ENCODE measurements at regions not wholly inside any gene's neighbourhood (a gene's known extent, or its start where the extent isn't known, plus 50 kb on each side); places are given as distances from the start of the nearest gene placed in this dataset.

GRCh38 chr6:10303608-10304506 is 111.0 kb downstream of the TFAP2A start:
- DNase-seq = no peak

DNA sequence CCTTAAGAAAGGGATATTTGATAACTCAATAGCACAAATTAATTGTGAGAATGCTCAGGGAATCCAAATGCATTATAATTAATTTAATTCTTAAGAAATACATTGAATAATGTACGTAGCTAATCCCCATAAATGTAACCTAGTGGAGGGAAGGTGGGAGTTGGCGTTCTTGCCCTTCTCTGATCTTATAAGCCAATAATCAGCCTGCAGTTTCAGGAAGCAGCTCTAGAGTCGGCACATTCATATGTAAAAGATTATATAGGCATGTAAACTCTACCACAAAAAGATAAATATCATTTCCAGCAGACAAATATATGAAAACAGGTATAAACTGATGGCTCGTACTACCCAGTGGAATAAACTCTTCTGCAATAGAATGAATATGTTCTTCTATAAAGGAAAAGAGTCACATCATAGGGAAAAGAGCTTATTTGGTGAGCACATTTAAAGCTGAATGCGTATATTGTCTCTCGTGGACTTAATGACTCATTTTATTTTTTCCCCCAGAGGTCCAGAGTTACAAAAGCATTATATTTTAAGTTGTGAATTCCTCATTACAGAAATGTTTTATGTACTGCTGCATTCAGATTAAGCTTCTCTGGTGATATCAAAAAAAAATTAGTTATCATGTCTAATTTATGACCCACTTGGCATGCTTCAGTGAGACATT is 112.2 kb downstream of the TFAP2A start:
- no peak for DNase-seq

GRCh38 chr6:10300071-10300470 is 114.8 kb downstream of the TFAP2A start:
- DNase-seq = no peak

DNA sequence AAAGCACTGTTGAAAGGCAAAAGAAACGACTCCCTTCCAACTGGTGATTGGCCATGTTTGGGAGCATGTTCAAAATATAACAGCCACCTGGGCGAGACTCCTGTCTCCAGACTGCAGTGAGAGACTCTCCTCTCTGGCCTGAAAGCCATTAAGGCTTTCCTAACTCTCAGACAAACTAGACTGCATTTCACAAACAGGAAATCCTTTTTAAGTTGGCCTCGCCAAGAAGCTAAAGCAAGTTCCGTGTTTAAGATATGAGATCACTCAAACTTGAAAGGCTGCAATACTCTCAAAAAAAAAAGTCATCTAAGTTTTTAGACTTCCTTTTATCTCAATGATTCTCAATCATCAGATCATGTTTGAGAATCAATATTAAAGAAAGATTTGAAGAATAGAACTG is 117.0 kb downstream of the TFAP2A start:
- no peak for DNase-seq

DNA sequence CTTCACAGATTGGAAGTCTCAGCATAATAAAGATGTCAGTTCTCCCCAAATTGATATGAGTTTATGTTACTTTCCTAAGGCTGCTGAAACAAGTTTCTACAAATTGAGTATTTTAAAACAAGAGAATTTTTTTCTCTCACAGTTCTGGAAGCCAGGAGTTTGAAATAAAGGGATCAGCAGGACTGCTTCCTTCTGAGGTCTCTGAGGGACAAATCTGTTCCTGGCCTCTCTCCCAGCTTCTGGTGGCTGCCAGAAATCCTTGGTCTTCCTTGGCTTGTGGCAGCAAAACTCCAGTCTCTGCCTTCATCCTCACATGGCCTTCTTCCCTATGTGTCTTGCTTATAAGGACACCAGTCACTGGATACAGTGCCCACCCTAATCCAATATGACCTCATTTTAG is 136.1 kb downstream of the TFAP2A start:
- DNase-seq = no peak

- no peak for DNase-seq
Measured at GRCh38 chr6:10276660-10277287, 138.1 kb downstream of the TFAP2A start.

DNA sequence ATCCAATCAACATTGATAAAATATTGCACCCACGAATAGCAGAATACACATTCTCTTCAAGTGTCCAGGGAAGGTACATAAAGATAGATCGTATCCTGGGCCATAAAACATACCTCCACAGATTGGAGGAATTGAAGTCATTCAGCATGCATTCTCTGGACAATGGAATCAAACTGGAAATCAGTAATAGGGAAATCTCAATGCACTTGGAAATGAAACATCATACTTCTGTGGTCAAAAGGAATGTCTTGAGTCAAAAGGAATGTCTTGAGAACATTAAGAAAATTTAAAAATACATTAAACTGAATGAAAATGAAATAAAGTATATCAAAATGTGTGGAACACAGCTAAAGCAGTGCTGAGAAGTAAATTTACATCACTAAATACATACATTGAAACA is 138.8 kb downstream of the TFAP2A start:
- DNase-seq = no peak

DNA sequence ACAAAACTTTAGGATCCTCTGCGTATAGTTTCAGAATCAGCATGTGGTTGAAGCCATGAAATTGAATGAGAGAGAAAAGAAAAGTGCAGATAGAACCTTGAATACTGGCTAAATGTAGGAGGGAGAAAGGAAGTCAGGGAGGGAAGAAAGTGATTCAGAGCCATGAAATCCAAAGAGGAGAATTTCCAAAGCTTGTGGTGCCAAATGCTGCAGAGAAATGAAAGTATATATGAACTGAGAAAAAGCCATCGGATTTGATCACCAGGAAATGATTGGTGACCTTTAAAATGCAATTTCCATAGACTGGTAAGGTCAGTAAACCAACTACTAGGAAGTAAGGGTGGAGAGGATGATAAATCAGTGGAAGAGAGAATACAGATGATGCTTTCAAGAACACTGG is 142.3 kb downstream of the TFAP2A start:
- no peak for DNase-seq

GRCh38 chr6:10271982-10272381 is 142.9 kb downstream of the TFAP2A start:
- DNase-seq = no peak

DNA sequence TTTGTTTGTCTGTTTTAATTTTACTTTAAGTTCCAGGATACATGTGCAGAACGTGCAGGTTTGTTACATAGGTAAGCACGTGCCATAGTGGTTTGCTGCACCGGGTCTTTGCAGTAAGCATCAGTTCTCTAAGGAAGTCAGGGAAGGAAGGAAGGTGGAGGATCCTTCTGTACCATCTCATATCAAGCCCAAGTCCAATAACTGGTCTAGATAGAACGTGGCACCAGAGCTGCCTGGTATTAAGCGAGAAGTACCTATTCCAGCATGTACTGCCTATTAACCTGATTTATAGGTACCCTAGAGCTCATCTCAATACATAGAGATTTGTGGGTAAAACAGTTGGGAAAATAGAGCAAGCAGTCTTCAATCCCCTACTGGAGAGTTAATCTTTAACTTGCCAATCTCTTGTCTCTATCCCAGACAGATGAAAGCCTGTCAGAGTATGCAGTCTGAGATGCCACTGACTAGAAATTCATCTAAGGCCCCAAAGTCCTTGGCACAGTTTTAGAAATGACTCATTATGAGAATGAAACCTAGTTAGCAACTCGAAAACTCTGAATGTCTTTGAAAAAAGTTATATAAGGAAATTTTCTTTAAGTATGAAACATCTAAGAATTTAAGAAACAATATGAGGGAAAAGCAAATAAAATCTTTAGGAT is 144.9 kb downstream of the TFAP2A start:
- no peak for DNase-seq

GRCh38 chr6:10268611-10269310 is 146.1 kb downstream of the TFAP2A start:
- DNase-seq = no peak

DNA sequence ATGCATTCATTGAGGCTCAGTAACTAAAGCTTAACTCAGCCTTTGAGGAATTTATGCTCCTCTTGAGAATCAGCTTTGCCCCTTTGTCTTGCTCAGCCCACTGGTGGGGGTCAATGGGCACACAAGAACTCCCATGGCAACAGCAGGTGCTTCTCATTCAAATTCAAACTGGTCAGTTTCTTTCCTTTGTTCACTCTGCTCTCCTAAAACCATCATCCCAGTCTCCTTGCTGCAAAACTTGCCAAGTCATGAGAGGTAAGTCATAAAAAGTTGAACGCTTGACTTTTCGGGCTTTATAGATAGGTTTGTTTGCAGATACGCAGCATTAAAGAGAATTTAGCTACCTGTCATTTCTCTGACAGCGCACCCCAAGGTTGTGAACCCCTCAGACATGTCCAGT is 146.8 kb downstream of the TFAP2A start:
- DNase-seq = no peak

DNA sequence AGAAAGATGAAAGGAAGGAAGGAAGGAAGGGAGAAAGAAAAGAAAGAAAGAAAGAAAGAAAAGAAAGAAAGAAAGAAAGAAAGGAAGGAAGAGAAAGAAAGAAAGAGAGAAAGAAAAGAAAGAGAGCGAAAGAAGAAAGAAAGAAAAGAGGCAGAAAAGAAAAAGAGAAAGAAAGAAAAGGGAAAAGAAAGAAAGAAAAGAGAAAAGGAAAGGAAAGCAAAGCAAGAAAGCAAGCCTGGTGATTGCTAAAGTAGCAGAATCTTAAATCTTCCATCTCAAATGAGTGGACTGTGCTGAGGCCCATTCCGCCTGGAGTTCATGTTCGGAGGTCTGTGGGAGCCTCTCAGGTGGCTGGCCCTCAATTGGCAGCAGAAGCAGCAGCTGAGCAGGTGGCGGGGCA is 148.4 kb downstream of the TFAP2A start:
- DNase-seq = no peak

DNA sequence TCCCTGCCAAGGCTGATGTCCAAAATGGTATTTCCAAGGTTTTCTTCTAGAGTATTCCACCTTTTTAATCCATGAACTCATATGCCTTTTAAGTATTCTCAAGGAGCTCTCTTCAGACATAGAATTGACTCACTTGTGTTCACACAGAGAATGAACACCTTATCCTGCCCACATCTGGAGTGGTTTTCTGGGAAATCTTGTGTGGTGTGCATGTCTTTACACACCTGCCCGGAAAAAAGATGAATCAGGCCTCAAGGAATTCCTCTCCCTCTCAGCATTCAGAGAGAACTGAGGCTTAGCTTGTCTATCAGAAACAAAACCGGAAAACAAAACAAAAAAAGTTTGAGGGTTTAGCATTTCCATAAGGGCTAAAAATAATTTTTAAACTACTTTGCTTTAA is 148.8 kb downstream of the TFAP2A start:
- DNase-seq = no peak

DNA sequence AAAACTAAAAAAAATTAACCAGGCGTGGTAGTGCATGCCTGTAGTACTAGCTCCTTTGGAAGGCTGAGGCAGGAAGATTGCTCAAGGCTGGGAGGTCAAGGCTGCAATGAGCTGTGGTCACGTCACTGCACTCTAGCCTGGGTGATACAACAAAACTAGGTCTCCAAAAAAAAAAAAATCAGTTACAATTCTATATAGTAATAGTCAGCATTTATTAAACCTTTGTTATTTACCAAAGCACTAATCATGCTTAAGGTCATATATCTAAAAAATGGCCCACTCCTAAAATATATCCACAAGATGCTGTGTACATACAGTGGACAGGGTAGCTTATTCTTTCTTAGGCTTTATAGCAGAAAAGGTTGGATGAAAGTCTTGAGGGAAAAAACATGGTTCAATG is 152.4 kb downstream of the TFAP2A start:
- no peak for DNase-seq

DNA sequence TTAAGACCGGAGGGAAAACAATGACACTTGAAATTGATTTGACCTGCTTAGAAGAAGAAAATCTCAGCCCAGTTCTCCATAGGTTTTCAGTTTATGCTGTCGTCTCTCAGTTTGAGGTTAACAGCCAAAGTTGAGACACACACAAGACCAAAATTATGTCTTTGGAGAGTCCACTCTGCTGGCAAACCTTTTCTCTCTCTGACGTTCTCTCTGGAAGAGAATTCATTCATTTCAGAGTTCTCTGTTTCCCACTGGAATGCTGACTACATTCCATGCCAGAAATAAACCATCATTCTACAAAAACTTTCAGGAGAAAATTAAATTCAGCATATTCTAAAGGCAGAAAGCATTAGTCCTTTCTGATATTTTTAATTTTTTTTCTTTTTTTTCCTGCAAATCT is 155.2 kb downstream of the TFAP2A start:
- no peak for DNase-seq

DNA sequence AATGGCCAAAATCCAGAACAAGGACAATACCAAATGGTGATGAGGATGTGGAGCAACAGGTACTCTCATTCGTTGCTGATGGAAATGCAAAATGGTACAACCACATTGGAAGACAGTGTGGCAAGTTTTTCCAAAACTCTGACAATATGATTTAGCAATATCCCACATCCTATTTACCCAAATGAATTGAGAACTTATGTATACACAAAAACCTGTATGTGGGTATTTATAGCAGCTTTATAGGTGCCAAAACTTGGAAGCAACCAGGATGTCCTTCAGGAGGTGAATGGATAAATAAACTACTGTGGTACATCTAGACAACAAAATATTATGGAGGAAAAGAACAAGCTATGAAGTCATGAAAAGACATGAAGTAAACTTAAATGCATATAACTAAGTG is 156.5 kb downstream of the TFAP2A start:
- no peak for DNase-seq

GRCh38 chr6:10256113-10256690 is 158.7 kb downstream of the TFAP2A start:
- no peak for DNase-seq

- no peak for DNase-seq
Measured at GRCh38 chr6:10250655-10251220, 164.1 kb downstream of the TFAP2A start.

DNA sequence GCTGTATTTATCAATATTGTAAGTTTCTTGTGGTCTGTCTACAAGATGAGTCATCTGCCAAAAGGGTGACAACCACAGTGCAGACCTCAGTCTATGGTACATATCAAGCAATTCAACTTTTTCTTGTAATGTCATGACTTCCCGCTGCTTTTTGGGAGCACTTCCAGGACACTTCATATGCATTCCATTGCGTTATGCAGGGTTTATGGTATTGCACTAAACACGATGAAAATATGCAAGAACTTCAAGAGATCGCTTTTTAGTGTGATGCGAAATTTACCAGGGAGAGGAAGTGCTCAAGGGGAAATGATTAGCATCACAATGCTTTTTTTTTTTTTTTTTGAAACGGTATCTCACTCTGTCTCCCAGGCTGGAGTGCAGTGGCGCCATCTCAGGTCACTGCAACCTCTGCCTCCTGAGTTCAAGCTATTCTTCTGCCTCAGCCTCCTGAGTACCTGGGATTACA is 166.5 kb downstream of the TFAP2A start:
- no peak for DNase-seq

DNA sequence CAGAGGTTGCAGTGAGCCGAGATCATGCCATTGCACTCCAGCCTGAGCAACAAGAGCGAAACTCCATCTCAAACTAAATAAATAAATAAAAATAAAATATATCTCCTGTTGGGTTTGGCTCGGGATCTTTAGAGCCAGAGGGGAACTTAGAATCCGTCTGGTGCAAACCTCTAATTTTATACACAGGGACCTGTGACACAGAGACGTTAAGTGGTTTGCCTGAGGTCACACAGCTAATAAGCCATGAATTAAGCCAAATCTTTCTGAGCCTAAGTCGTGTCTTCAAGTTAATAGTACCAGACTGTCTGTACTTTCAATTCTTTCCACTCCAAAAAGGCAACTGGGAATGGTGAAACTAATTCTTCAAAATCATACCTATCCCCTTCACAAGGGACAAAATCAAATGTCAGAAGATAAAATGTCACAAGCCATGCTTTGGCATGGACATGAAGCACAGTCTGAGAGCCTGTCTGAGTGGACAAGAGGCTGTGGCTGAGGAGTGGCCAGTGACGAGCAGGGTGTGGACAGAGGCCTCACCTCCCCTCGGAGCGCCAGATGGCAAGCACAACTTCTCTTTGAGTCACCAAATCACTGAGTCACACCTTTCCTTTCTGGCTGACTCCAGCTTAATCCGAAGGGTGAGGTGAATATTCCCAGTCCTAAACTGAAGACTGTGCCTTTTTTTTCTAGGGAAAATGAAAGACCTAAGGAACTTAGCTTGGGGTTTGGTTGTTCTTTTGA is 177.4 kb downstream of the TFAP2A start:
- DNase-seq = no peak
